ENCODE measurements at regions not wholly inside any gene's neighbourhood (a gene's known extent, or its start where the extent isn't known, plus 50 kb on each side); places are given as distances from the start of the nearest gene placed in this dataset.

DNA sequence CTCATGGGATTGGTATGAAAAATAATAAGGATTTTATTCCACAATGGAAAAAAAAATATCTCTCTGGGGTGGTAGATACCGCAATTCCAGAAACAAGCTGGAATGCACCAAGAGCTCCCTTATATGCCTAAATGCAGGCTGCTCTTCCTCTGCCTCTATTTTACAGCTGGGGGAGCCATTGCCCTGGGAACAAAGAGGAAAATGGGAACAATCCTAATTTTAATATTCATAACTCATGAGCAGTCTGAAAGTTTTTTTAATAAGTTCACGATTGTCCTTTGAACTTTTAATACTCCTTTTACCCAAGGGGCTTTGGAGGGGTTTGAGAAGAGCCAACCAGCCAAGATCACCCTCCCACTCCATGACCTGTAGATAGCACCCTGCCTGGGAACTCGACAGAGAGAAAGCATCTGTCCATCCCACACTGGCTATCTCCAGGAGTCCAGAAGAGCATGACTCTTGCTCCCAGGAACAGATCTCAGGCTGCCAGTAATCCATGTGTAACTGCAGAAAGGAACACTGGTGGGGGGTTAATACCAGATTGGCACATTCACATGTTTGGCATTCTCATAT is 74.7 kb downstream of the CD83 start:
- CTCF ChIA-PET = no interaction called here

GRCh38 chr6:14193524-14193923 is 76.0 kb downstream of the CD83 start:
- ChIA-PET POLR2A (no interaction called here), CTCF (no interaction called here)
- no peak overlapping the region for H3K27ac Mint-ChIP-seq
- H3K27me3 Mint-ChIP-seq = peaks cover 2% of the 10 kb centered on the region
- no peaks in the 10 kb centered on the region for H3K36me3 Mint-ChIP-seq (ENCODE audit: low read depth)
- H3K4me1 Mint-ChIP-seq (ENCODE audit: low read depth) = no peaks in the 10 kb centered on the region
- intact Hi-C loops (cut with micrococcal nuclease) = no loop called here
- H3K4me3 Mint-ChIP-seq = no peak overlapping the region
- ATAC-seq (no peak), DNase-seq (no peak)
- H3K9me3 Mint-ChIP-seq = no peaks in the 10 kb centered on the region
- TF ChIP-seq, protein P1, sequence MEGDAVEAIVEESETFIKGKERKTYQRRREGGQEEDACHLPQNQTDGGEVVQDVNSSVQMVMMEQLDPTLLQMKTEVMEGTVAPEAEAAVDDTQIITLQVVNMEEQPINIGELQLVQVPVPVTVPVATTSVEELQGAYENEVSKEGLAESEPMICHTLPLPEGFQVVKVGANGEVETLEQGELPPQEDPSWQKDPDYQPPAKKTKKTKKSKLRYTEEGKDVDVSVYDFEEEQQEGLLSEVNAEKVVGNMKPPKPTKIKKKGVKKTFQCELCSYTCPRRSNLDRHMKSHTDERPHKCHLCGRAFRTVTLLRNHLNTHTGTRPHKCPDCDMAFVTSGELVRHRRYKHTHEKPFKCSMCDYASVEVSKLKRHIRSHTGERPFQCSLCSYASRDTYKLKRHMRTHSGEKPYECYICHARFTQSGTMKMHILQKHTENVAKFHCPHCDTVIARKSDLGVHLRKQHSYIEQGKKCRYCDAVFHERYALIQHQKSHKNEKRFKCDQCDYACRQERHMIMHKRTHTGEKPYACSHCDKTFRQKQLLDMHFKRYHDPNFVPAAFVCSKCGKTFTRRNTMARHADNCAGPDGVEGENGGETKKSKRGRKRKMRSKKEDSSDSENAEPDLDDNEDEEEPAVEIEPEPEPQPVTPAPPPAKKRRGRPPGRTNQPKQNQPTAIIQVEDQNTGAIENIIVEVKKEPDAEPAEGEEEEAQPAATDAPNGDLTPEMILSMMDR (IDR thresholded peaks at IDR 0.05) = no peak

More for the DNA sequence above, 74.7 kb downstream of the CD83 start:
- intact Hi-C loops (cut with micrococcal nuclease) = no loop called here
- Mint-ChIP-seq H3K27me3 (peaks cover 2% of the 10 kb centered on the region), H3K36me3 (ENCODE audit: low read depth) (no peaks in the 10 kb centered on the region), H3K9me3 (no peaks in the 10 kb centered on the region), H3K27ac (no peak overlapping the region), H3K4me3 (no peak overlapping the region), H3K4me1 (ENCODE audit: low read depth) (no peaks in the 10 kb centered on the region)
- POLR2A ChIA-PET = no interaction called here
- TF ChIP-seq, protein P1 (IDR thresholded peaks at IDR 0.05) = no peak
- DNase-seq = no peak
- no peak for ATAC-seq

GRCh38 chr6:14194483-14194882 is 76.9 kb downstream of the CD83 start:
- ATAC-seq (no peak), DNase-seq (no peak)
- TF ChIP-seq, protein P1 (IDR thresholded peaks at IDR 0.05) = no peak
- Mint-ChIP-seq H3K27ac (no peak overlapping the region), H3K4me1 (ENCODE audit: low read depth) (no peaks in the 10 kb centered on the region), H3K4me3 (no peak overlapping the region), H3K36me3 (ENCODE audit: low read depth) (no peaks in the 10 kb centered on the region), H3K9me3 (no peaks in the 10 kb centered on the region), H3K27me3 (peaks cover 2% of the 10 kb centered on the region)
- CTCF ChIA-PET = no interaction called here
- POLR2A ChIA-PET = no interaction called here
- intact Hi-C loops (cut with micrococcal nuclease) = no loop called here

- peaks cover 2% of the 10 kb centered on the region for H3K27me3 Mint-ChIP-seq
- no peak overlapping the region for H3K27ac Mint-ChIP-seq
- CTCF ChIA-PET = no interaction called here
- no peaks in the 10 kb centered on the region for H3K36me3 Mint-ChIP-seq (ENCODE audit: low read depth)
- no peak for ATAC-seq
- no peak for DNase-seq
- H3K4me1 Mint-ChIP-seq (ENCODE audit: low read depth) = no peaks in the 10 kb centered on the region
- POLR2A ChIA-PET = no interaction called here
- TF ChIP-seq, protein P1 (IDR thresholded peaks at IDR 0.05) = no peak
- H3K4me3 Mint-ChIP-seq = no peak overlapping the region
- H3K9me3 Mint-ChIP-seq = peaks cover under 1% of the 10 kb centered on the region
- intact Hi-C loops (cut with micrococcal nuclease) = no loop called here
These were observed 77.4 kb downstream of the CD83 start for GRCh38 chr6:14194976-14195375.

DNA sequence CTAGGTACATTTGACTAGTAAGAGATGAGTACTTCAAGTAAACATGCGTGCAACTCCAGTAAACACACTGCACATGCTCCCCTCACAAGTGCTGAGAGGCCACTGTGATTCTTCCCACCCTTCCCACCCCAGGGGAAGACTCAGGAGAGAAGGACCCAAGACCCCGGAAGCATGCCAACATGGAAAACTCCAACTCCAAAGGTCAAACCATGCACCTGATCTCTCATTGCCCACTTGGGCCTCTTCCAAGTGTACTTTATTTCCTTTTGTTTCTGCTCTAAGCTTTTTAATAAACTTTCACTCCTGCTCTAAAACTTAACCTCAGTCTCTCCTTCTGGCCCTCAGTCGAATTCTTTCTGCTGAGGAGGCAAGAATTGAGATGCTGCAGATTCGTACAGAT is 78.5 kb downstream of the CD83 start:
- no peak overlapping the region for H3K4me3 Mint-ChIP-seq
- ChIA-PET CTCF (interaction anchor here (0.6 kb wide), 1 partner anchor 292 kb away, joined by 3 read pairs; no protein-coding TSS in a partner anchor), POLR2A (no interaction called here)
- no peaks in the 10 kb centered on the region for H3K36me3 Mint-ChIP-seq (ENCODE audit: low read depth)
- H3K27ac Mint-ChIP-seq = no peak overlapping the region
- DNase-seq (no peak), ATAC-seq (no peak)
- peaks cover 2% of the 10 kb centered on the region for H3K27me3 Mint-ChIP-seq
- H3K9me3 Mint-ChIP-seq = peaks cover 3% of the 10 kb centered on the region
- no peaks in the 10 kb centered on the region for H3K4me1 Mint-ChIP-seq (ENCODE audit: low read depth)
- intact Hi-C loops (cut with micrococcal nuclease) = no loop called here
- TF ChIP-seq, protein P1 (IDR thresholded peaks at IDR 0.05) = no peak
